HG03571 (cell line): ENCODE measurements at regions not wholly inside any gene's neighbourhood (a gene's known extent, or its start where the extent isn't known, plus 50 kb on each side); places are given as distances from the start of the nearest gene placed in this dataset.
"Not testable (repeated sequence)": the region's sequence is repeated elsewhere in the genome, so short reads cannot be mapped to it uniquely, and the experiment has no call there.

Experiments
- ATAC-seq: cut with Tn5 transposase; IDR thresholded peaks from one replicate; pipeline ENCODE4 v1.9.1; 2021; ENCODE audit not compliant: unreplicated experiment

DNA sequence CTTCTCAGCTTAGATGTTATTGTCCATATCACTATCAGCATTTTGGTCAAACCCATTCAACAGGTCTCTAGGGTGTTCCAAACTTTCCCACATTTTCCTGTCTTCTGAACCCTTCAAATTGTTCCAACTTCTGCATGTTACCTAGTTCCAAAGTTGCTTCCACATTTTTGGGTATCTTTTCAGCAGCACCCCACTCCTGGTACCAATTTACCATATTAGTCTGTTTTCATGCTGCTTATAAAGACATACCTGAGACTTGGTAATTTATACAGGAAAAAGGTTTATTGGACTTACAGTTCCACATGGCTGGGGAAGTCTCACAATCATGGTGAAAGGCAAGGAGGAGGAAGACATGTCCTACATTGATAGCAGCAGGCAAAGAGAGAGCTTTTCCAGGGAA is 1187.6 kb downstream of the MRPL39 start:
- not testable (repeated sequence) for ATAC-seq

DNA sequence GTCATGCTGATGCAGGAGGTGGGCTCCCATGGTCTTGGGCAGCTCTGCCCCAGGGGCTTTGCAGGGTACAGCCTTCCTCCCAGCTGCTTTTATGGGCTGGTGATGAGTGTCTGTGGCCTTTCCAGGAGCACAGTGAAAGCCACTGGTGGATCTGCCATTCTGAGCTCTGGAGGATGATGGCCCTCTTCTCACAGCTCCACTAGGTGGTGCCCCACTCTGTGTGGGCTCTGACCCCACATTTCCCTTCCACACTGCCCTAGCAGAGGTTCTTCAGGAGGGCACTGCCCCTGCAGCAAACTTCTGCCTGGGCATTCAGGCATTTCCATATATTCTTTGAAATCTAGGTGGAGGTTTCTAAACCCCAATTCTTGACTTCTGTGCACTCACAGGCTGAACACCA is 1188.6 kb downstream of the MRPL39 start:
- no peak for ATAC-seq

DNA sequence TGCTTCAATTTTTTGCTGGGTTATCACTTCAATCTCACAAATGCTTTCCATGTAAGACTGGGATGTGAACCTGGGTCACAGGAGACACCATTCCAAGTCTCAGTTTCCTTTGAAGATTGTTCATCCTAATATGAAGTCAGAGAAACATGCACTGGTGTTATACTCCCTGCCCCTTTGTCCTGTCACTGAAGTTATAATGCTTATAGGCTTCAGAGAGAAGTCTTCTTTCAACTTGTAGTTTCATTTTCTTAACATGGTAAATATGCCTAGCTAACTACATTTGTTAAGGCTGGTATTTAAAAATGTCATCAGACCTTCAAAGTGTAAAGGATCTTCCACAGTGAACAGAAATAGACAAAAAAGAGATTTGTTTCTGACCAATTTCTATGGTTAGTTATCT is 1195.9 kb downstream of the MRPL39 start:
- no peak for ATAC-seq

DNA sequence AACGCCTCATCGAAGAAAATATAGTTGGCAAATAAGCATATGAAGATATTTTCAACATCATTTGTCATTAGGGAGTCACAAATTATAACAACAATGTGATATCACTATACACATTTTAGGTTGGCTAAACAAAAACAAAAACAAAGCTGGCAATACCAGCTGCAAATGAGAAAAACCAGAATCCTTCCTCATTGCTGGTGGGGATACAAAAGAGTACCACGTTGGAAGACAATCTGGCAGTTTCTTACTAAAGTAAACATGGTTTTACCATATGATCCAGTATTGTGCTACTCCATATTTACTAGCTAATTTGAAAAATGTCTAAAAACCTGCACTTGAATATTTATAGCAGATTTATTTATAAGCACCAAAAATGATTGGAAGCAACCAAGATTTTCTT is 1204.1 kb downstream of the MRPL39 start:
- no peak for ATAC-seq

DNA sequence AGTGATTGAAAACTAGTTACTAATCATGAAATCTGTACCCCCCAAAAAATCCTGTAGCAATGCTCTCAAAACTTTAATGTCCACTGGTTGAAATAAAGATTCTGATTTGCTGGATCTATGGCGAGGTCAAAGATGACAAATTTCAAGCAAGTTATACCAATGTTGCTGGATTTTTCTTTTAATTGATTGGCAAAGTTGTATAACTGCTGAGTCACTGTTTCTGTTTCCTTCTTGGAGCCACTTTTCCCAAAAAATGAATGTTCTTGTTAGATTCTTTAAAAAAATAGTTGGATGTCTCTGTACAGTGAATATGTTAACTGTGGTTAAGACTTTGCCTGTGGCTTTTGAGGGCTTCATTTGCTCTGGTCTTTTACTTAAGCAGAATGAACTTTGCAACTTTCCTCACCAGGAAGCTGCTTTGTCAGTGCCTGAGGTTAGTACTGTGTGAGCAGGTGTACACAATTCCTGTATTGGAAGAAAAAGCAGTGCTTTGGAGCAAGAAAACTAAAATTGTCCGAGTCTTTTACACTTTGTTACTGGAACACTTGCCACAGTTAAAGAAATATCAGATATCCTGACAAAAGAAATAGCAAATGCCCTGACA is 1211.9 kb downstream of the MRPL39 start:
- no peak for ATAC-seq

DNA sequence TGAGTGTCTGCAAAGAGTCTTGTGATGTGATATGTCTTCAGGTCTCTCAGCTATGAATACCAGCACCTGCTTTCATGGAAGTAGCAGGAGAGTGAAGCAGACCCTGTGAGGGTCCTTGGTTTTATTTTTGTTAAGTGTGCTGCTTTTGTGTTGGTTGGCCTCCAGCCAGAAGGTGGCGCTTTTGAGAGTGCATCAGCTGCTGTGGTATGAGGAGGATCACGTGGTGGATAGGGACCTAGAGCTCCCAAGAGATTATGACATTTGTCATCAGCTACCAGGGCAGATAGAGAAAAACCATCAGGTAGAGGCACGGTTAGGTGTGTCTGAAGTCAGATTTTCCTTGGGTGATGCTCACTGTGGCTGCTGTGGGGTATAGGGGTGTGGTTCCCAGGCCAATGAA is 1232.1 kb downstream of the MRPL39 start:
- no peak for ATAC-seq

DNA sequence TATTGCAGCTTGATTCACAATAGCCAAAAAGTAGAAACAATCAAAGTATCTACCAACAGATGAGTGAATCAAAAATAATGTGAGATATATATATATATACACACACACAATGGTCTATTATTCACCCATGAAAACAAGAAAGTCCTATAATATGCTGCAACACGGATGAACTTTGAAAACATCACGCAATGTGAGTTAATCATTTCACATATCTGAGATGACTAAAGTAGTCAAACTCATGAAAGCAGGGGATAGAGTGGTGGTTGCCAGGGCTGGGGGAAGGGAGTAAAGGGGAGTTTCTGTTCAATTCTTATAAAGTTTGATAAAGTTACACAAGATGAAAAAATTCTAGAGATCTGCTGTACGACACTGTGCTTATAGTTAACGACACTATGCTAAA is 1234.8 kb downstream of the MRPL39 start:
- no peak for ATAC-seq

DNA sequence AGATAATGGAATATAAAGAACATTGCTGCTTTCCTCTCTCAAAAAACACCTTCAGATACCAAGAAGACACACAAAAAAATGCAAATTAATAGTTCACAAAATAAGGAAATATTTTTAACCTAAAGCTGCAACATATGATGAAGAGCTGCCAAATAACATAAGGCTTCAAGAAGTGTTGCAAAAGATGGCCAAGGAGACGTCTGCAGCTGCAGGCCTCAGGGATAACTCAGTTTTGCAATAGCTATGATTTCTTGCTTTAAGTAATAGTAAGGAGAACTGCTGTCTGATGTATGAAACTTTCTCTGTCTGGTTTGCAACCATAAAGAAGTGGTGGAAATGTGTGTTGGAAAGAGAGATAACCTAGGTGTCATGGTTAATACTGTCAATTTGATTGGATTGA is 1237.5 kb downstream of the MRPL39 start:
- no peak for ATAC-seq

DNA sequence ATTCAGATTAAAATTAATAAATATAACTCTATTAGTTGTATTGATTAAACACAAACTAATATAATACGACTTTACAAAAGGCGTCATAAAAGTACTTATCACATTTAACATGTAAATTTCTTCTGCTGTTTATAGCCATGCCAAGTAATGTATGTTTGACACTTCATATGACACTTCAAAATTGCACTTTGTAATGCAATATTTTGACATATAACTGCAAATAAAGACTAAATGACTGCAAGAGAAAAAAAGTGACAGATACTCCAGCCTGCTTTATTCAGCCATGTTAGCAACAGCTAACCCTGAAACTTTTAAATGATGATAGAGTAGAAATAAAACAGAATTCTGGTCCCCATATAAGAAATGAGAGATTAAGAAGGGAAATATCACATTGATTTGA is 1238.0 kb downstream of the MRPL39 start:
- ATAC-seq: no peak

DNA sequence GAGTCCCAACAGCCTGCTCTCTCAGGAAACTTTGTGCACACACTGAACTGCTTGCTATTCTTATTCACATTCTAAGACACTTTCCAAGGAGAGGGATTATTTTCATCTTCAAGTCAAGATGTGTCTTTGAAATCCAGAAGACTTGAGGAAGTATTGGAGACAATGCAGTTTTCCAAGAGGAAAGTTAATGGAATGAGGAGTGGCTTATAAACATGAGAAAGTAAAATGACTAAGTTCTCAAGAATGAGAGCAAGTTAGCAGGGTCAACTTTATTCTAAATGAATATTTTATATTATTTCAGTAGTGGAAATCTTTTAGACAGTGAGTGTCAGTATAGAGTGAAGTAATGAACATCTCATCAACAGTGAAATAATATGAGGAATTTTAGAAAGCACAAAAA is 1239.3 kb downstream of the MRPL39 start:
- ATAC-seq: no peak

DNA sequence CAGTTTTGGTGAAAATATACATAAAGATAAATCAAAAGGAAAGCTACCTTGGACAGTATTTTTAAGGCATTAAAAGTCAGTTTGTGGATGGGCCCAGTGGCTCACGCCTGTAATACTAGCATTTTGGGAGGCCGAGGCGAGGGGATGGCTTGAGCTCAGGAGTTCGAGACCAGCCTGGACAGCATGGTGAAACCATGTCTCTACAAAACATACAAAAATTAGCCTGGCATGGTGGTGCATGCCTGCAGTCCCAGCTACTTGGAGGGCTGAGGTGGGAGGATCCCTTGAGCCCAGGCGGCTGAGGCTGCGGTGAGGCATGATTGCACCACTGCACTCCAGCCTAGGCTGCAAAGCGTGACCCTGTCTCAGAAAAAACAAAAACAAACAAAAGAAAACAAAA is 1253.8 kb downstream of the MRPL39 start:
- no peak for ATAC-seq

DNA sequence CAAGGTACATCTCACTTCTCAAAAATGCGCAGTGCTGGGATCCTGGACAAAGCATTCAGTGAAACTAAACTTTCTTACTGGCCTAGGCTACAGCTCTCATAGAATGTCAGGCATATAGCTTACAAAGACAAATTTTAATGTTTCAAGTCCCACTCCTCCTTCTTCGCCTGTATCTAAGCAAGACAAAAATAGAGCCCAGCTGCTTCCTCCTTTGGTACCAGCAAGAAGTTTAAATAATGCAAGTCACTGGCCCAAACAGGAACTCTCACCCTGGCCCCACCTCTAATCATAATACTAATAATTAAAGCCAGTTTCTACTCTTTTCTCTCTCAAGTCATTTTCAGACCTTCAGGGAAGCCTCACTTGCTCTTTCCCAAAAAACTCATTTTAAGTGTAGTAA is 1267.9 kb downstream of the MRPL39 start:
- no peak for ATAC-seq

DNA sequence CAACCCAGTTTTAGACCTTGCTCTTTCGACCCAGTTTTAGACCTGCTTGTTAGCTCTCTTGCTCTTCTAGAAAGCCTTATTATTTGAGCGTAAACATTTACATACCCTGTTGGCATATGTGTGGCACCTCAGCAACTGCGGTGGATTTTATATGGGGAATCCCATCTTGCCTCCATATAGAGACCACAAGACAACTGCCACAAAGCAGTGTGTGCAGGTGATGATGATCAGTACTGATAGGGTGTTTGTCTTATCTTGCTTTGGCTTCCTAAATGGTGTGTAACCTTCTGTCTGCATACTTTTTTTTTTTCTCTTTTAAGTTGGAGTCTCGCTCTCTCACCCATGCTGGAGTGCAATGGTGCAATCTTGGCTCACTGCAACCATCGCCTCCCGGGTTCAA is 1270.8 kb downstream of the MRPL39 start:
- ATAC-seq: no peak

DNA sequence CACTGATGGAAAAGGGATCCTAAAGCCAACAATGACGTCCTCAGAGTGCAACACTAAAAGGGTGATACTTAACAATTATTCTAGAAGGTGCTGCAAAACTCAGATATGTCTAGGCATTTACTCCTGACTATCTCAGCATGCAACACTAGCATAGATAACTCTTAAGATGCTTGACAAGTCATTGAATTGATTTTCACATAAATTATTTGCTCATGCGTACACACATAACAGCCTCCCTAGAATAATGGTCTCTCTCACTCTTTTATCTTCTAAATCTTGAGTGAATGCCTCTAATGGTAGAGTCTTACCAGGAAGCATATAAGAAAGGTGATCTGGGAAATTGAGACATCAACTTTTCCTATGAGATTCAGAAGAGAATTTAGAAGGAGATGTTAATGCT is 1283.7 kb downstream of the MRPL39 start:
- ATAC-seq: no peak

DNA sequence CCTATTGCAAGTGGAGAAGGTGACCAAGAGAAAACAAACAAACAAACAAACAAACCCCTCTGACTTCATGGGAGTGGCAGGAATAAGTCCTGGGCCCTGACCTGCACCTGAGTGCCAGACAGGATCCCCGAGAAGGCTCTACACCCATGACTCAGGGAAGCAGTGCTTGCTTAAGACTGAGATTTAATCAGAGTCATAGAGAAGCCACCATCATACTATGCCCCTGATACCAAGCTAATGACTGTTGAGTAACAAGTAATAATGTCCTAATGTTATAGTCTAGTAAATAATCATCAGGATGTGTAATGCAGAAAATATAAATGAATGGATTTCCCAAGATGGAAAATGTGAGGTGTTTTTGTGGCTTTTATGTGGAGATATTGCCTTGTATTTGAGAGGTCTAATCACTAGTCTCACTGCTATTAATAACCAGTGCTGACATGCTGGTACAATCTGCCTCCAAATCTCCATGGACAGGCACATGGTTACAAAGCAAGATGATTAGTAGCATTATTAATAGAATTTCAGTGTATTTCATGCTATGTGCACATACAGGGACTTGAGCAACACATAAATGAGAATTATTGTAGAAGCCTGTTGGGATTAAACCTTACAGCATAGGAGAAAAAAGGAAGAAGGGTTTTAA is 1290.9 kb downstream of the MRPL39 start:
- no peak for ATAC-seq

DNA sequence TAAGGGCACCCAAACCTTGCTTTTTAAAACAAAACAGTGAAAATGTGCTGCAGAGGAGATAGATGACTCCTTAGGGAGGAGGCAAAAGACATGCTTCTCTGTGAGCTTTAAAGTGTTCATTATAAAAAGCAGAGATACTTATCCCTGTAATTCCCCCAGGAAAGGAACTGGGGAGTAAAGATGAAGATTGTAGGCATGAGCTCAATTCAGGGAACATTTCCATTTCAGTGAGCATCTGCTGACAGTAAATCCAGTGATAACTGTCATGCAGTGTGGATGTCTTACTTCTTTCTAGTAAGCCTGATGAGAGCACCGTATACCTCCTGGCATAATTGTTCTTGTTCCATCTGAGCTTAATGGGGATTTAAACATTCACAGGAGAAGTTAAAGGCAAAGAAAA is 1296.5 kb downstream of the MRPL39 start:
- ATAC-seq: no peak

DNA sequence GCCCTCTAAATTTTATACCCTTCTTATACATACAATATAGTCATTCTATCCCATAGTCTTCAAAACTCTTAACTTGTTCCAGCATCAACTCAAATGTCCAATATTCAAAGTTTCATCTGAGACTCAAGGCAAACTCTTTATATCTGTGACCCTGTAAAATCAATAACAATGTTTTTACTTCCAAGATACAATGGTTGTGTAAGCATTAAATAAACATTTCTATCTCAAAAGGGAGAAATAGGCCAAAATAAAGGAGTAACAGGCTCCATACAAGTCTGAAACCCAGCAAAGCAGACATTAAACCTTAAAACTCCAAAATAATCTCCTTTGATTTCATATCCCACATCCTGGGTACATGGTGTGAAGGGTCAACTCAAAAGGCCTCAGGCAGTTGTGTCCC is 1299.1 kb downstream of the MRPL39 start:
- no peak for ATAC-seq

DNA sequence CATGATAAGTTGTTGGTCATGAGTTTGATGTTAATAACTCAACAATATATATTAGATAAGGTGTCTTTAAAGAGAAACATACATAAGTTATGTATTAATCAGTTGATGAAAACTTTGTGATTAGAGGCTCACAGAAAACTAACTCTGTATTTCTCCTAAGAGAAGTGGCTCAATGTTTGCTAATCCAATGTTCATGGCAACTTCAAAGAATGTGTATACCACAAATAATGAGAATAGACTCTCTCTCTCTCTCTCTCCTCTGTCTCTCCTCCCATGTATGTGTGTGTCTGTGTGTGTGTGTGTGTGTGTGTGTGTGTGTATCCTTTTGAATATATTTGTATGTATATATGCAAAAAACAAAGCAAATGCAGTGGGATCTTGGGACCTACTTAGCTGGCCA is 1304.9 kb downstream of the MRPL39 start:
- ATAC-seq: no peak

DNA sequence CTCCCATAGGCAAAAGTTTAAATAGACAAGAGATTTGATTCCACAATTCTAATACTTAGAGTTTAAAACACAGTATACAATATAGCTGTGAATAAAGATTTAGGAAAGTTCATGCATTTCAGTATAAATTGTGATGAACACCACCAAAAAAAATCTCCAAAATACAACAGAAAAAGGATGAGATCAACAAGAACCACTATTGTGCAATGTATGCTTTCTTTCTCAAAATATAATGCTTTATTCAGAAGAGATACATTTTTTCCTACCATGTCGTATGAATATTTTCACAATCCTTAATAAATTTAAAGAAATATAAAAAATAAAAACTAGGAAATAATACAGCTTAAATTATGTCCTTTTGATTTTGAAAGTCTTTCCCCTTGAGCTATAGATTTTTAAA is 1309.2 kb downstream of the MRPL39 start:
- ATAC-seq: no peak

DNA sequence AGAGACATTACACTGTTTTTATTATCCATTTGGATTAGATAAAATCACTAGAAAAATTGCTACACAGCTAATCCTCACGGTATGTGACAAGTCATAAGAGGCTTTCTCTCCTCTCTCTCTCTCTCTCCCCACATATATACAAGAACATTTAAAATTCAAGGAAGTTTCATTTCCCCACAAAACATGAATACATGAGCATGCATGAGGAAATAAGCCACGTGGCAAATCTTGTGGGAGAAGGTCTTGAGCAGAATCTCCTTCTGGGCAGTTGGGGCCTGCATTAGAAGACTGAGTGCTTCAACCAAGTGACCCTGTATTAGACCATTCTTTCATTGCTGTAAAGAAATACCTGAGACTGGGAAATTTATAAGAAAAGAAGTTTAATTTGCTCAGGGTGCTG is 1313.1 kb downstream of the MRPL39 start:
- ATAC-seq: no peak

DNA sequence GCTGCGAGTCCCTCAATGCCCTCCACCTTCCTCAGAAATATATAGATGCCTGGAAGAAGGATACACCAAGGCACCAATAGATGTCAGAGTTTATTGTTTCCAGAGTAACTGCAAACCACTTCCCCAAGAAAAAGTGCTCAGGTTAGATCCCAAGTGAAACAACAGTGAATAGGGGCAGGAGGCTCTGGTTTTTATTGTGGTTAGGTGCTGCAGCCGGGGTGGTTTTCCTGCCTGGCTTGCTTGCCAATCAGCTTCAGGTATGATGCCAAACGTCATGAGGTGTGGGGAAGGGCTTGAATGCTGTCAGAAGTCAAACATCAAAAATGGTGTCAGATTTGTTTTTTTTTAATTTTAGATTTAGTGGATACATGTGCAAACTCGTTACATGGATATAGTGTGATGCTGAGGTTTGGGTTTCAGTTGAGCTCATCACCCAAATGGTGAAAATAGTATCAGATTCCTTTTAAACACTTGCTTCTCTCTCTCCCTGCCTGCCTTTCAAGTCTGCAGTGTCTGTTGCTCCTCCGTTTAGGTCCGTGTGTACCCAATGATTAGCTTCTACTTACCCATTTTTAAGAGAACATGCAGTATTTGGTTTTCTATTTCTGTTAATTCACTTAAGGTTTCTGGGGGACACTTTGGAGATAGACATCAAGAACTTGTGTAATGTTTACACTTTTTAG is 1317.0 kb downstream of the MRPL39 start:
- ATAC-seq: no peak

DNA sequence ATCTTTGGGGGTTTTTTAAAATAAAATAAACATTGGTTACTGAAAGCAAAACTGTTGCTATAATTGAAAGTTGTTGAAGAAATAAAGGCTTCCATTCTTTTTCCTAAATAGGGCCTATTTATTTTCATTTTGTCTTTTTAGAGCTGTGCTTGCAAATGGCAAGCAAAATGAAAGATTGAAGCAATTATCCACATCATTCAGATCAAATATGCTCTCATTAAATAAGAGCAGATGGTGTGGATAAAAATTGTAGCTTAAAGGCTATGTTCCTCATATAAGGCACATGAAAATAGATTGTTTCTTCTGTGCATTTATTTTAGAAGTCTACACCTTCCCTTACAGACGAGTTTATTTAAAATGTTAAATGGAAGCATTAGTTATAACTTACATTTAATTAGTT is 1317.7 kb downstream of the MRPL39 start:
- no peak for ATAC-seq

DNA sequence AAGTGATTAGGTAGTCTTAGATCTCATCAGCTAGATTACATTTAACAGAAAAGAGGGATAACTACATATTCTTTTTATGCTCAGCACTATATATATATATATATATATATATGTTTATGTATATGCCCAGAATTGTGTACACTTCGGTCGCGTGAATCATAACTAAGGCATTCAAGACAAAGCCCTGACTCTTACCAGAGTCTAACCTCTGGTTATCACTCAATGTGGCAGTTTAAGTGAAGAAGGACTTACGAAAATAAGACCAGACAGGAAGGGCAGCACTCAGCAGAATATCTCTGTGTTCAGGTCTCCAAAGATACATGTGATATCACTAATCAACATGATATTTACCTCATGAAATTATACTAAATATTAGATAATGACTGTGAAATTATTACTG is 1326.7 kb downstream of the MRPL39 start:
- no peak for ATAC-seq
